K562 (cell line): ENCODE measurements at regions not wholly inside any gene's neighbourhood (a gene's known extent, or its start where the extent isn't known, plus 50 kb on each side); places are given as distances from the start of the nearest gene placed in this dataset.

Experiments
- ATAC-seq: fragments of 200-7000 bp; cut with Tn5 transposase; 3 replicates; pipeline ENCODE4 v1.9.1; 2020; ENCODE audit warnings: moderate library complexity
- BruUV-seq: library from RNA; stranded (reverse); fragments of 400-500 nt; replicated peaks from 2 replicates; lab custom pipeline; 2021; lab: Mats Ljungman, UMichigan
- CTCF ChIA-PET: fragments of 300-600 bp; formaldehyde crosslinking; extraction: SDS; loops from one replicate; lab custom pipeline; 2021; ENCODE audit warnings: low intra/inter-chr PET ratio; lab: Yijun Ruan, JAX
- POLR2A ChIA-PET: fragments of 300-600, 350-650 bp; sonication (Branson Sonifier 250); formaldehyde crosslinking; extraction: SDS; loops from one replicate; lab custom pipeline; 2021; ENCODE audit warnings: antibody characterized with exemption, inconsistent platforms; lab: Yijun Ruan, JAX
- DNase-seq, 4 experiments: peaks; one replicate each; pipeline versions ENCODE4 v3.0.0 to v3.0.0-alpha.2; 2011 to 2018; ENCODE audit warnings: low spot score in 3 of 4, mixed read lengths in 3 of 4; ENCODE audit errors: extremely low read depth in 1 of 4
- FAIRE-seq: peaks from 2 replicates; lab custom pipeline; 2011; peaks lifted over from hg19 to GRCh38; lab: Jason Lieb, UNC
- H2AFZ ChIP-seq: 2 replicates; pipeline ENCODE4 v1.6.0; 2011; ENCODE audit warnings: low read depth, low read length, control low read depth, inconsistent platforms
- H3K27ac ChIP-seq: fragments of 200-600 bp; 3 replicates; pipeline ENCODE4 v1.8.0; 2011; ENCODE audit warnings: low read depth, mild to moderate bottlenecking, control low read depth, inconsistent platforms, low read length, moderate library complexity, mixed read lengths; ENCODE audit errors: extremely low read depth
- H3K27me3 ChIP-seq, 2 experiments: fragments of 300-600 bp in 1 of 2; 2 replicates in 1 of 2; 3 replicates in 1 of 2; pipeline versions ENCODE4 v1.6.0 to v1.8.0; 2011; ENCODE audit warnings: inconsistent platforms in 2 of 2, low read length in 2 of 2, mild to moderate bottlenecking in 1 of 2, mixed read lengths in 1 of 2, moderate library complexity in 1 of 2; ENCODE audit not compliant: control insufficient read depth in 2 of 2, insufficient read depth in 2 of 2
- H3K36me3 ChIP-seq: fragments of 300-600 bp; 3 replicates; pipeline ENCODE4 v1.8.0; 2011; ENCODE audit warnings: mild to moderate bottlenecking, low read length, inconsistent platforms; ENCODE audit not compliant: control insufficient read depth, insufficient read depth
- H3K4me1 ChIP-seq, 2 experiments: fragments of 200-600 bp in 1 of 2; replicated peaks in 1 of 2; 2 replicates in 1 of 2; 3 replicates in 1 of 2; pipeline versions ENCODE4 v1.5.1 to v1.8.0; 2011; ENCODE audit warnings: inconsistent platforms in 2 of 2, low read length in 2 of 2, mild to moderate bottlenecking in 1 of 2, mixed read lengths in 1 of 2, moderate library complexity in 1 of 2; ENCODE audit not compliant: control insufficient read depth in 2 of 2, insufficient read depth in 2 of 2
- H3K4me2 ChIP-seq: 2 replicates; pipeline ENCODE4 v1.6.1; 2011; ENCODE audit warnings: low read length, control low read depth, inconsistent platforms, mixed read lengths; ENCODE audit not compliant: insufficient read depth
- H3K4me3 ChIP-seq: fragments of 200-600 bp; sonication (generic), shearing (Covaris generic); 2 replicates; pipeline ENCODE4 v1.5.1; 2016; ENCODE audit warnings: control low read depth, inconsistent platforms
- H3K79me2 ChIP-seq: fragments of 200-600 bp; 3 replicates; pipeline ENCODE4 v1.8.0; 2011; ENCODE audit warnings: low read length, inconsistent platforms; ENCODE audit not compliant: control insufficient read depth, insufficient read depth
- H3K9ac ChIP-seq, 2 experiments: 2 replicates each; pipeline versions ENCODE4 v1.6.0 to v1.6.1; 2011; ENCODE audit warnings: low read depth in 2 of 2, low read length in 2 of 2, control low read depth in 1 of 2, inconsistent platforms in 1 of 2, mild to moderate bottlenecking in 1 of 2, mixed read lengths in 1 of 2; ENCODE audit not compliant: insufficient read depth in 1 of 2
- H3K9me1 ChIP-seq: one replicate; pipeline ENCODE4 v1.6.0; 2011; ENCODE audit warnings: inconsistent platforms, mild to moderate bottlenecking, low read length, moderate library complexity; ENCODE audit not compliant: control insufficient read depth, insufficient read depth
- H3K9me3 ChIP-seq: replicated peaks from 2 replicates; pipeline ENCODE4 v1.5.1; 2011; ENCODE audit warnings: low read depth, low read length, inconsistent platforms; ENCODE audit not compliant: control insufficient read depth, insufficient read depth
- H4K20me1 ChIP-seq: replicated peaks from 2 replicates; pipeline ENCODE4 v1.6.1; 2011; ENCODE audit warnings: low read length, inconsistent platforms, mixed read lengths; ENCODE audit not compliant: control insufficient read depth, insufficient read depth
- ATF4 ChIP-seq: fragments of 450-650 bp; formaldehyde crosslinking; IDR thresholded peaks from 2 replicates; pipeline ENCODE4 v1.4.0; 2022; ENCODE audit warnings: mild to moderate bottlenecking, moderate library complexity
- DPF2 ChIP-seq: fragments of 450-650 bp; IDR thresholded peaks from 2 replicates; pipeline ENCODE4 v1.6.1; 2016
- E4F1 ChIP-seq: fragments of 250-450 bp; sonication (Bioruptor Pico); IDR thresholded peaks from 2 replicates; pipeline ENCODE4 v1.5.0; 2021; ENCODE audit warnings: mild to moderate bottlenecking, borderline replicate concordance
- FOXK2 ChIP-seq, 2 experiments: fragments of 450-650 bp; IDR thresholded peaks in 1 of 2; conservative IDR thresholded peaks in 1 of 2; 2 replicates each; pipeline ENCODE4 v1.6.1; 2016; ENCODE audit warnings: low read depth in 2 of 2, mild to moderate bottlenecking in 1 of 2
- ILK ChIP-seq: fragments of 450-650 bp; IDR thresholded peaks from 2 replicates; pipeline ENCODE4 v1.6.1; 2016; ENCODE audit warnings: missing genetic modification characterization, low read depth, mild to moderate bottlenecking, missing compliant biosample characterization, moderate library complexity, borderline replicate concordance
- KLF6 ChIP-seq: fragments of 250-450 bp; sonication (Bioruptor Pico); IDR thresholded peaks from 2 replicates; pipeline ENCODE4 v1.4.0; 2020; ENCODE audit warnings: mild to moderate bottlenecking, moderate library complexity, borderline replicate concordance
- PHF20 ChIP-seq: fragments of 450-650 bp; IDR thresholded peaks from 2 replicates; pipeline ENCODE4 v1.6.1; 2018; ENCODE audit not compliant: partially characterized antibody
- ZBTB12 ChIP-seq: fragments of 250-450 bp; sonication (Bioruptor Pico); IDR thresholded peaks from 2 replicates; pipeline ENCODE4 v1.4.0; 2020
- ZNF280A ChIP-seq: fragments of 450-650 bp; IDR thresholded peaks from 2 replicates; pipeline ENCODE4 v1.6.1; 2018; ENCODE audit warnings: mild to moderate bottlenecking, low read depth; ENCODE audit not compliant: partially characterized antibody
- ZNF282 ChIP-seq: sonication (generic); formaldehyde crosslinking; IDR thresholded peaks from 2 replicates; pipeline ENCODE4 v1.8.1; 2023; ENCODE audit warnings: missing genetic modification reagents
- ZNF354B ChIP-seq: fragments of 250-450 bp; sonication (Bioruptor Pico); IDR thresholded peaks from 2 replicates; pipeline ENCODE4 v1.4.0; 2020
- ZNF699 ChIP-seq: fragments of 250-450 bp; sonication (Bioruptor Pico); IDR thresholded peaks from 2 replicates; pipeline ENCODE4 v1.8.0; 2021; ENCODE audit warnings: mild to moderate bottlenecking, moderate library complexity; ENCODE audit not compliant: insufficient replicate concordance
- ZSCAN29 ChIP-seq: fragments of 450-650 bp; IDR thresholded peaks from 2 replicates; pipeline ENCODE4 v1.6.1; 2017
- in situ Hi-C: fragments of 300-500 bp; cut with MboI; formaldehyde crosslinking; loops from 4 replicates; pipeline ENCODE4 v1.15.0; 2018; ENCODE audit warnings: inconsistent platforms, mixed read lengths
- intact Hi-C: fragments of 100-400 bp; cut with micrococcal nuclease; formaldehyde crosslinking; loops from 2 replicates; pipeline ENCODE4 v1.14.2; 2022

GRCh38 chr3:34972481-34972880, 666.8 kb upstream of the ARPP21 start:
- no peaks in the 10 kb centered on the region for H3K9me1 ChIP-seq
- no peak for FAIRE-seq
- H3K9ac ChIP-seq, result no peak overlapping the region
- no peaks in the 10 kb centered on the region for H3K36me3 ChIP-seq
- H3K27ac ChIP-seq, result no peak overlapping the region
- ChIA-PET CTCF (no interaction called here), POLR2A (no interaction called here)
- no peaks in the 10 kb centered on the region for H3K79me2 ChIP-seq
- no peak overlapping the region for H3K4me2 ChIP-seq
- H3K9me3 ChIP-seq, result peaks cover 2% of the 10 kb centered on the region; the same call in 1 of the 2 replicates
- in situ Hi-C loops, result no loop called here
- H3K27me3 ChIP-seq, result no peaks in the 10 kb centered on the region
- BruUV-seq, result no TSS peak
- no peaks in the 10 kb centered on the region for H4K20me1 ChIP-seq
- H3K4me1 ChIP-seq, result no peaks in the 10 kb centered on the region
- ATAC-seq, result no peak
- H2AFZ ChIP-seq, result no peak overlapping the region
- TF ChIP-seq ZNF282 (no peak), ZSCAN29 (no peak), FOXK2 (conservative IDR thresholded peaks at IDR 0.05 in 1 of 2, IDR thresholded peaks at IDR 0.05 in 1 of 2; ENCODE audit: low read depth in 2 of 2) (no peak), ZNF280A (no peak), KLF6 (CRISPR knock-in tag) (no peak), ZNF699 (CRISPR knock-in tag) (no peak), E4F1 (CRISPR knock-in tag) (no peak), ZNF354B (no peak), ATF4 (no peak), DPF2 (no peak), ILK (tag) (no peak), ZBTB12 (no peak), PHF20 (no peak)
- no peak for DNase-seq
- no peak overlapping the region for H3K4me3 ChIP-seq
- intact Hi-C loops, result no loop called here
